Sigmoid colon (tissue), 6 donors: ENCODE measurements at regions not wholly inside any gene's neighbourhood (a gene's known extent, or its start where the extent isn't known, plus 50 kb on each side); places are given as distances from the start of the nearest gene placed in this dataset.

Source experiments
- DNase-seq: peaks from one replicate; pipeline ENCODE4 v3.0.0-alpha.2; 2019
- H3K27ac ChIP-seq, 4 donors: fragments of 200-600 bp; sonication (generic); one replicate each; pipeline ENCODE4 v1.5.1; 2016 to 2019; ENCODE audit warnings: mild to moderate bottlenecking in 1 of 4
- H3K27me3 ChIP-seq, 3 donors: fragments of 200-600 bp; sonication (generic); one replicate each; pipeline ENCODE4 v1.5.1; 2019; ENCODE audit warnings: mild to moderate bottlenecking in 1 of 3
- H3K36me3 ChIP-seq, 4 donors: fragments of 200-600 bp; sonication (generic); one replicate each; pipeline ENCODE4 v1.5.1; 2016 to 2019
- H3K4me1 ChIP-seq, 4 donors: fragments of 200-600 bp; sonication (generic); one replicate each; pipeline ENCODE4 v1.5.1; 2017 to 2019
- H3K4me3 ChIP-seq, 4 donors: fragments of 200-600 bp; sonication (generic); one replicate each; pipeline ENCODE4 v1.5.1; 2017 to 2019; ENCODE audit warnings: mild to moderate bottlenecking in 2 of 4, moderate library complexity in 1 of 4
- H3K9me3 ChIP-seq, 4 donors: fragments of 200-600 bp in 3 of 4; sonication (generic) in 3 of 4; one replicate each; pipeline versions ENCODE4 v1.5.1 to v1.6.1; 2013 to 2019
- EP300 ChIP-seq, 4 donors: sonication (generic); formaldehyde crosslinking; IDR thresholded peaks; one replicate each; pipeline ENCODE4 v1.6.1; 2017; ENCODE audit warnings: antibody characterized with exemption in 4 of 4
- POLR2A ChIP-seq, 2 donors: fragments of 450-650 bp; IDR thresholded peaks; one replicate each; pipeline ENCODE4 v1.6.1; 2016; ENCODE audit warnings: antibody characterized with exemption in 2 of 2, mild to moderate bottlenecking in 2 of 2, moderate library complexity in 2 of 2
- POLR2AphosphoS5 ChIP-seq, 4 donors: sonication (generic); formaldehyde crosslinking; IDR thresholded peaks; one replicate each; pipeline ENCODE4 v1.6.1; 2017; ENCODE audit warnings: antibody characterized with exemption in 4 of 4
- WGBS, 2 donors: extraction: QIAGEN DNeasy Blood & Tissue Kit; methylation state at CpG; one replicate each; pipeline ENCODE4 v1.1.7; 2013; 5-methylcytosine and 5-hydroxymethylcytosine counted together
- intact Hi-C: fragments of 100-400 bp; cut with DNase I; formaldehyde crosslinking; loops from one replicate; pipeline ENCODE4 v1.15.1; 2023
- TF ChIP-seq, protein P1 (sequence below), 4 experiments: fragments of 450-650 bp in 3 of 4; fragments of 200-600 bp in 1 of 4; IDR thresholded peaks; one replicate each; pipeline ENCODE4 v1.5.1; 2016 to 2019; ENCODE audit warnings: antibody characterized with exemption in 4 of 4, mild to moderate bottlenecking in 3 of 4, moderate library complexity in 2 of 4
- donor health status: healthy with polysubstance abuse.
- donor health status: healthy.

DNA sequence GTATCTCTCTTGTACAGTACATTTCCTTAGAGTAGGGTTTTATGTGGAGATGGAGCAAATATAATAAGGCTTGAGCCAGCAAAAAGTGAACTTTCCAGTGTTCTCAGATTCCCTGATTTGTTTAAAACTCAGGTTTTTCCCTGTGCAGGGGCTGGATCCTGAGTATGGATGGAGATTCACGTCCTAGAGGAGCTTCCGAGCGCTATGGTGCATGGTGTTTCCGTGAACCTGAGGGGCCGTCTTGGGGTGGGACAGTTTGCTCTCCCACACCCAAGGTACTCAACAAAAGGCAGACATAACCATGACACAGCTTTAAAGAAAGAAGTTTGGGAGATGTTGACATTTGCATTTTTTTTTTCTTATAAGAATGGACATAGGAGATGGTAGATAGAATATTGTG is 122.5 kb downstream of the SEC23IP start:
- no peaks in the 10 kb centered on the region for H3K9me3 ChIP-seq
- no peak overlapping the region for H3K4me3 ChIP-seq
- H3K4me1 ChIP-seq: no peaks in the 10 kb centered on the region
- WGBS, 2 donors: 90 to 95% methylated on average over 5 of the region's 5 CpGs
- no peak for DNase-seq
- H3K27me3 ChIP-seq: peaks cover 0 to 4% (median 0%) of the 10 kb centered on the region in 3 donors
- TF ChIP-seq, protein P1, sequence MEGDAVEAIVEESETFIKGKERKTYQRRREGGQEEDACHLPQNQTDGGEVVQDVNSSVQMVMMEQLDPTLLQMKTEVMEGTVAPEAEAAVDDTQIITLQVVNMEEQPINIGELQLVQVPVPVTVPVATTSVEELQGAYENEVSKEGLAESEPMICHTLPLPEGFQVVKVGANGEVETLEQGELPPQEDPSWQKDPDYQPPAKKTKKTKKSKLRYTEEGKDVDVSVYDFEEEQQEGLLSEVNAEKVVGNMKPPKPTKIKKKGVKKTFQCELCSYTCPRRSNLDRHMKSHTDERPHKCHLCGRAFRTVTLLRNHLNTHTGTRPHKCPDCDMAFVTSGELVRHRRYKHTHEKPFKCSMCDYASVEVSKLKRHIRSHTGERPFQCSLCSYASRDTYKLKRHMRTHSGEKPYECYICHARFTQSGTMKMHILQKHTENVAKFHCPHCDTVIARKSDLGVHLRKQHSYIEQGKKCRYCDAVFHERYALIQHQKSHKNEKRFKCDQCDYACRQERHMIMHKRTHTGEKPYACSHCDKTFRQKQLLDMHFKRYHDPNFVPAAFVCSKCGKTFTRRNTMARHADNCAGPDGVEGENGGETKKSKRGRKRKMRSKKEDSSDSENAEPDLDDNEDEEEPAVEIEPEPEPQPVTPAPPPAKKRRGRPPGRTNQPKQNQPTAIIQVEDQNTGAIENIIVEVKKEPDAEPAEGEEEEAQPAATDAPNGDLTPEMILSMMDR (IDR thresholded peaks at IDR 0.05): no peak
- no peak for TF ChIP-seq POLR2AphosphoS5 (IDR thresholded peaks at IDR 0.05)
- no peak for TF ChIP-seq EP300 (IDR thresholded peaks at IDR 0.05)
- no peak for TF ChIP-seq POLR2A (IDR thresholded peaks at IDR 0.05)
- H3K36me3 ChIP-seq: no peaks in the 10 kb centered on the region
- no peak overlapping the region for H3K27ac ChIP-seq
- intact Hi-C loops: no loop called here

DNA sequence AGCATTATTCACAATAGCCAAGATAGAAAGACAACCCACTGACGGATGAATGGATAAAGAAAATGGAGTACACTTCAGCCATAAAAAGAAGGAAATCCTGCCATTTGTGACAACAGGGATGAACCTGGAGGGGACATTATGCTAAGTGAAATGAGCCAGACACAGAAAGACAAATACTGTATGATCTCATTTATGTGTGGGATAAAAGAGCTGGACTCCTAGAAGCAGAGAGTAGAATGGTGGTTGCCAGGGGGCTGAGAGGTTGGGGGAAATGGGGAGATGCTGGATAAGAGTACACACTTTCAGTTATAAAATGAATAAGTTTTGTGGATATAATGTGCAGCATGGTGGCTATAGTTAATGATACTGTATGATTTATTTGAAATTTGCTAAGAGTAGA is 124.4 kb downstream of the SEC23IP start:
- Histone ChIP-seq H3K27me3 (no peaks in the 10 kb centered on the region), H3K4me3 (no peak overlapping the region), H3K4me1 (no peaks in the 10 kb centered on the region), H3K9me3 (no peaks in the 10 kb centered on the region), H3K27ac (no peak overlapping the region), H3K36me3 (no peaks in the 10 kb centered on the region)
- intact Hi-C loops: no loop called here
- TF ChIP-seq, protein P1 (IDR thresholded peaks at IDR 0.05): no peak
- TF ChIP-seq EP300 (IDR thresholded peaks at IDR 0.05) (no peak), POLR2AphosphoS5 (IDR thresholded peaks at IDR 0.05) (no peak), POLR2A (IDR thresholded peaks at IDR 0.05) (no peak)
- WGBS, 2 donors: 88 to 89% methylated on average over 1 of the region's 1 CpG
- DNase-seq: no peak

- no peaks in the 10 kb centered on the region for H3K36me3 ChIP-seq
- no peaks in the 10 kb centered on the region for H3K27me3 ChIP-seq
- H3K9me3 ChIP-seq: no peaks in the 10 kb centered on the region
- 56 to 71% methylated on average over 6 of the region's 6 CpGs for WGBS, 2 donors
- DNase-seq: no peak
- no peak overlapping the region for H3K4me3 ChIP-seq
- H3K27ac ChIP-seq: no peak overlapping the region
- intact Hi-C loops: no loop called here
- TF ChIP-seq POLR2A (IDR thresholded peaks at IDR 0.05) (no peak), EP300 (IDR thresholded peaks at IDR 0.05) (no peak), POLR2AphosphoS5 (IDR thresholded peaks at IDR 0.05) (no peak)
- TF ChIP-seq, protein P1 (IDR thresholded peaks at IDR 0.05): no peak
- no peaks in the 10 kb centered on the region for H3K4me1 ChIP-seq
Measured at GRCh38 chr10:120017733-120018417, 125.3 kb downstream of the SEC23IP start.

GRCh38 chr10:120018695-120019094 is 126.2 kb downstream of the SEC23IP start:
- Histone ChIP-seq H3K4me1 (no peaks in the 10 kb centered on the region), H3K27me3 (no peaks in the 10 kb centered on the region), H3K4me3 (no peak overlapping the region), H3K27ac (no peak overlapping the region), H3K36me3 (no peaks in the 10 kb centered on the region), H3K9me3 (no peaks in the 10 kb centered on the region)
- TF ChIP-seq POLR2AphosphoS5 (IDR thresholded peaks at IDR 0.05) (no peak), EP300 (IDR thresholded peaks at IDR 0.05) (no peak)
- TF ChIP-seq, protein P1 (IDR thresholded peaks at IDR 0.05): no peak
- DNase-seq: no peak
- intact Hi-C loops: no loop called here
- WGBS, 2 donors: 94 to 95% methylated on average over 5 of the region's 5 CpGs

- no peaks in the 10 kb centered on the region for H3K4me1 ChIP-seq
- no peaks in the 10 kb centered on the region for H3K36me3 ChIP-seq
- no peak for DNase-seq
- WGBS, 2 donors: 81 to 82% methylated on average over 1 of the region's 1 CpG
- H3K4me3 ChIP-seq: no peak overlapping the region
- H3K27me3 ChIP-seq: no peaks in the 10 kb centered on the region
- intact Hi-C loops: no loop called here
- TF ChIP-seq POLR2AphosphoS5 (IDR thresholded peaks at IDR 0.05): no peak
- TF ChIP-seq, protein P1 (IDR thresholded peaks at IDR 0.05): no peak
- TF ChIP-seq POLR2A (IDR thresholded peaks at IDR 0.05): no peak
- no peak for TF ChIP-seq EP300 (IDR thresholded peaks at IDR 0.05)
- no peak overlapping the region for H3K27ac ChIP-seq
- H3K9me3 ChIP-seq: no peaks in the 10 kb centered on the region
Measured at GRCh38 chr10:120019568-120019967, 127.0 kb downstream of the SEC23IP start.
